H1 (cell line): ENCODE measurements at regions not wholly inside any gene's neighbourhood (a gene's known extent, or its start where the extent isn't known, plus 50 kb on each side); places are given as distances from the start of the nearest gene placed in this dataset.

Source experiments
- CHD7 ChIP-seq: fragments of 300-600 bp; sonication (generic); IDR thresholded peaks from 2 replicates; pipeline ENCODE4 v1.7.1; 2012; ENCODE audit warnings: low read length, moderate library complexity, mild to moderate bottlenecking, inconsistent platforms; ENCODE audit not compliant: insufficient replicate concordance
- CTBP2 ChIP-seq: IDR thresholded peaks from 2 replicates; pipeline ENCODE4 v1.7.0; 2011; ENCODE audit warnings: borderline replicate concordance, mild to moderate bottlenecking, moderate library complexity, mixed read lengths, low read length; ENCODE audit not compliant: insufficient read depth, insufficient read length
- NRF1 ChIP-seq: IDR thresholded peaks from 2 replicates; pipeline ENCODE4 v1.6.1; 2011; ENCODE audit warnings: mild to moderate bottlenecking, low read depth, low read length, improper control_type of control experiment
- TAF7 ChIP-seq: optimal IDR thresholded peaks from 2 replicates; pipeline ENCODE3; 2011; ENCODE audit warnings: low read depth, mild to moderate bottlenecking, inconsistent platforms, low read length, moderate library complexity, borderline replicate concordance

GRCh38 chr5:174828804-174829510, 104.6 kb downstream of the MSX2 start (continued):
- TF ChIP-seq TAF7 (no peak), NRF1 (no peak), CHD7 (no peak), CTBP2 (no peak)
